Uterus (tissue), 3 donors: ENCODE measurements at regions not wholly inside any gene's neighbourhood (a gene's known extent, or its start where the extent isn't known, plus 50 kb on each side); places are given as distances from the start of the nearest gene placed in this dataset.
A peak's percentile ranks its signal among the peaks of the same experiment; 100 is the strongest.

Experiments used
- DNase-seq, 2 donors: peaks; one replicate each; pipeline ENCODE4 v3.0.0-alpha.2; 2019 to 2020
- H3K27ac ChIP-seq, 2 donors: fragments of 200-600 bp; sonication (generic); 1 replicate in 1 of 2; 2 replicates in 1 of 2; pipeline ENCODE4 v1.5.1; 2016 to 2018
- H3K27me3 ChIP-seq, 2 donors: fragments of 200-600 bp; sonication (generic); one replicate each; pipeline ENCODE4 v1.5.1; 2018 to 2019; ENCODE audit warnings: control low read depth in 1 of 2
- H3K36me3 ChIP-seq, 2 donors: fragments of 200-600 bp; sonication (generic); one replicate each; pipeline ENCODE4 v1.5.1; 2019; ENCODE audit warnings: control low read depth in 1 of 2
- H3K4me1 ChIP-seq, 2 donors: fragments of 200-600 bp; sonication (generic); one replicate each; pipeline ENCODE4 v1.5.1; 2018 to 2019; ENCODE audit warnings: control low read depth in 1 of 2
- H3K4me3 ChIP-seq, 2 donors: fragments of 200-600 bp; sonication (generic); 1 replicate in 1 of 2; 2 replicates in 1 of 2; pipeline ENCODE4 v1.5.1; 2018 to 2019; ENCODE audit warnings: mild to moderate bottlenecking in 1 of 2
- H3K9me3 ChIP-seq, 2 donors: fragments of 200-600 bp; sonication (generic); one replicate each; pipeline ENCODE4 v1.5.1; 2019; ENCODE audit warnings: control low read depth in 1 of 2
- CTCF ChIP-seq, 4 experiments: fragments of 200-600 bp in 2 of 4; fragments of 450-650 bp in 2 of 4; sonication (generic) in 2 of 4; IDR thresholded peaks; one replicate each; pipeline ENCODE4 v1.5.1; 2016 to 2019; ENCODE audit warnings: antibody characterized with exemption in 4 of 4, mild to moderate bottlenecking in 2 of 4, moderate library complexity in 1 of 4
- POLR2A ChIP-seq, 2 donors: fragments of 450-650 bp; IDR thresholded peaks; one replicate each; pipeline ENCODE4 v1.6.1; 2016; ENCODE audit warnings: antibody characterized with exemption in 2 of 2, mild to moderate bottlenecking in 1 of 2, moderate library complexity in 1 of 2
- intact Hi-C: fragments of 100-400 bp; cut with DNase I; formaldehyde crosslinking; loops from one replicate; pipeline ENCODE4 v1.15.1; 2023; ENCODE audit warnings: low total_unique reads
- donor health status: DM: yes; HTN: yes; CAD: no.

- no peak overlapping the region for H3K4me3 ChIP-seq
- TF ChIP-seq CTCF (IDR thresholded peaks at IDR 0.05) (no peak), POLR2A (IDR thresholded peaks at IDR 0.05) (no peak)
- no peaks in the 10 kb centered on the region for H3K27me3 ChIP-seq
- H3K27ac ChIP-seq, result no peak overlapping the region
- H3K4me1 ChIP-seq, result no peaks in the 10 kb centered on the region
- no peaks in the 10 kb centered on the region for H3K36me3 ChIP-seq
- H3K9me3 ChIP-seq, result no peaks in the 10 kb centered on the region
- DNase-seq, result no peak
- intact Hi-C loops, result no loop called here
Measured at GRCh38 chr3:145176907-145177306, 984.1 kb downstream of the PLOD2 start.

GRCh38 chr3:145177828-145178227, 983.2 kb downstream of the PLOD2 start:
- no peak overlapping the region for H3K4me3 ChIP-seq
- H3K4me1 ChIP-seq, result no peaks in the 10 kb centered on the region
- no peaks in the 10 kb centered on the region for H3K36me3 ChIP-seq
- no peaks in the 10 kb centered on the region for H3K9me3 ChIP-seq
- intact Hi-C loops, result no loop called here
- H3K27me3 ChIP-seq, result no peaks in the 10 kb centered on the region
- DNase-seq, result no peak
- no peak overlapping the region for H3K27ac ChIP-seq
- no peak for TF ChIP-seq POLR2A (IDR thresholded peaks at IDR 0.05)
- TF ChIP-seq CTCF (IDR thresholded peaks at IDR 0.05), result no peak

GRCh38 chr3:145182196-145182911, 978.6 kb downstream of the PLOD2 start:
- Histone ChIP-seq H3K27ac (peak overlapping the region in 1 of 2 donors; percentile 8), H3K9me3 (no peaks in the 10 kb centered on the region), H3K4me3 (peak overlapping the region; percentile 14 to 19), H3K36me3 (no peaks in the 10 kb centered on the region), H3K27me3 (no peaks in the 10 kb centered on the region), H3K4me1 (no peaks in the 10 kb centered on the region)
- DNase-seq, result no peak
- intact Hi-C loops, result no loop called here
- TF ChIP-seq POLR2A (IDR thresholded peaks at IDR 0.05) (no peak), CTCF (IDR thresholded peaks at IDR 0.05) (no peak)

DNA sequence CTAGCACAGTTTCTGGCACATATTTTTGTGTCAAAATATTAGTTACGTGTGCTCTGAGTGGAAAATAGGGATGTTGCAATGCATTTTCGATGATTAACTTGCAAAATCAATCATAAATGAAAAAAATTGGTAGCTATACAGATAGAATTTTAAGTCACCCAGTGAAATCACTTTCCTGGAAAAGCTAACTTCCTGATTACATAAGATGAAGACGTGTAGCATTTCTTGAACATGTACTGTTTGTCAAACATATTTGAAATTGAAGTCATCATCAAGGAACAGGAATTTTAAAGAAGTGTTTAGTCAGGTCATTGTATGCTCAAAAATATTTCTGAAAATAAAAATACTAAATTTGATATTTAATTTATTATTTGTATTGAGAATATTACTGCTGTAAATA, 977.7 kb downstream of the PLOD2 start:
- intact Hi-C loops, result no loop called here
- no peak for DNase-seq
- no peak for TF ChIP-seq POLR2A (IDR thresholded peaks at IDR 0.05)
- no peak for TF ChIP-seq CTCF (IDR thresholded peaks at IDR 0.05)
- no peaks in the 10 kb centered on the region for H3K27me3 ChIP-seq
- no peak overlapping the region for H3K27ac ChIP-seq
- H3K9me3 ChIP-seq, result no peaks in the 10 kb centered on the region
- H3K4me1 ChIP-seq, result no peaks in the 10 kb centered on the region
- no peak overlapping the region for H3K4me3 ChIP-seq
- no peaks in the 10 kb centered on the region for H3K36me3 ChIP-seq

- Histone ChIP-seq H3K4me3 (no peak overlapping the region), H3K27ac (no peak overlapping the region), H3K27me3 (no peaks in the 10 kb centered on the region), H3K36me3 (no peaks in the 10 kb centered on the region), H3K9me3 (no peaks in the 10 kb centered on the region), H3K4me1 (no peaks in the 10 kb centered on the region)
- no peak for DNase-seq
- intact Hi-C loops, result no loop called here
- TF ChIP-seq CTCF (IDR thresholded peaks at IDR 0.05) (no peak), POLR2A (IDR thresholded peaks at IDR 0.05) (no peak)
Measured at GRCh38 chr3:145188079-145188770, 972.8 kb downstream of the PLOD2 start.
